ENCODE measurements at regions not wholly inside any gene's neighbourhood (a gene's known extent, or its start where the extent isn't known, plus 50 kb on each side); places are given as distances from the start of the nearest gene placed in this dataset.

- Histone ChIP-seq H3K4me3 (ENCODE audit: low read length) (no peak overlapping the region), H3K4me1 (ENCODE audit: control insufficient read depth, insufficient read depth, low read length) (no peaks in the 10 kb centered on the region), H3K9ac (ENCODE audit: low read depth, low read length) (no peak overlapping the region), H3K4me2 (ENCODE audit: low read length) (no peak overlapping the region), H3K36me3 (ENCODE audit: insufficient read depth, low read length) (no peaks in the 10 kb centered on the region), H3K27me3 (ENCODE audit: control insufficient read depth, insufficient read depth, low read length) (no peaks in the 10 kb centered on the region), H3K9me3 (replicated peaks; ENCODE audit: low read length) (no peaks in the 10 kb centered on the region)
Observed at GRCh38 chr3:25057379-25057778, 370.7 kb upstream of the RARB start.

GRCh38 chr3:25064681-25065080 lies 363.4 kb upstream of the RARB start:
- Histone ChIP-seq H3K9ac (ENCODE audit: low read depth, low read length) (no peak overlapping the region), H3K4me1 (ENCODE audit: control insufficient read depth, insufficient read depth, low read length) (no peaks in the 10 kb centered on the region), H3K4me2 (ENCODE audit: low read length) (no peak overlapping the region), H3K4me3 (ENCODE audit: low read length) (no peak overlapping the region), H3K9me3 (replicated peaks; ENCODE audit: low read length) (no peaks in the 10 kb centered on the region), H3K36me3 (ENCODE audit: insufficient read depth, low read length) (no peaks in the 10 kb centered on the region), H3K27me3 (ENCODE audit: control insufficient read depth, insufficient read depth, low read length) (no peaks in the 10 kb centered on the region)

- no peaks in the 10 kb centered on the region for H3K27me3 ChIP-seq (ENCODE audit: control insufficient read depth, insufficient read depth, low read length)
- H3K9me3 ChIP-seq (replicated peaks; ENCODE audit: low read length) = no peaks in the 10 kb centered on the region
- H3K36me3 ChIP-seq (ENCODE audit: insufficient read depth, low read length) = no peaks in the 10 kb centered on the region
- no peak overlapping the region for H3K4me3 ChIP-seq (ENCODE audit: low read length)
- no peak overlapping the region for H3K9ac ChIP-seq (ENCODE audit: low read depth, low read length)
- H3K4me2 ChIP-seq (ENCODE audit: low read length) = no peak overlapping the region
- H3K4me1 ChIP-seq (ENCODE audit: control insufficient read depth, insufficient read depth, low read length) = no peaks in the 10 kb centered on the region
Observed at GRCh38 chr3:25069970-25070369, 358.1 kb upstream of the RARB start.

- H3K36me3 ChIP-seq (ENCODE audit: insufficient read depth, low read length) = no peaks in the 10 kb centered on the region
- no peaks in the 10 kb centered on the region for H3K4me1 ChIP-seq (ENCODE audit: control insufficient read depth, insufficient read depth, low read length)
- H3K9ac ChIP-seq (ENCODE audit: low read depth, low read length) = no peak overlapping the region
- H3K4me2 ChIP-seq (ENCODE audit: low read length) = no peak overlapping the region
- no peaks in the 10 kb centered on the region for H3K27me3 ChIP-seq (ENCODE audit: control insufficient read depth, insufficient read depth, low read length)
- H3K4me3 ChIP-seq (ENCODE audit: low read length) = no peak overlapping the region
- H3K9me3 ChIP-seq (replicated peaks; ENCODE audit: low read length) = no peaks in the 10 kb centered on the region
Observed at GRCh38 chr3:25071846-25072245, 356.2 kb upstream of the RARB start.

- Histone ChIP-seq H3K36me3 (ENCODE audit: insufficient read depth, low read length) (no peaks in the 10 kb centered on the region), H3K9me3 (replicated peaks; ENCODE audit: low read length) (no peaks in the 10 kb centered on the region), H3K4me1 (ENCODE audit: control insufficient read depth, insufficient read depth, low read length) (no peaks in the 10 kb centered on the region), H3K4me3 (ENCODE audit: low read length) (no peak overlapping the region), H3K27me3 (ENCODE audit: control insufficient read depth, insufficient read depth, low read length) (no peaks in the 10 kb centered on the region), H3K4me2 (ENCODE audit: low read length) (no peak overlapping the region), H3K9ac (ENCODE audit: low read depth, low read length) (no peak overlapping the region)
Observed at GRCh38 chr3:25073423-25073822, 354.6 kb upstream of the RARB start.

GRCh38 chr3:25074149-25074548 lies 353.9 kb upstream of the RARB start:
- Histone ChIP-seq H3K27me3 (ENCODE audit: control insufficient read depth, insufficient read depth, low read length) (no peaks in the 10 kb centered on the region), H3K4me2 (ENCODE audit: low read length) (no peak overlapping the region), H3K9ac (ENCODE audit: low read depth, low read length) (no peak overlapping the region), H3K36me3 (ENCODE audit: insufficient read depth, low read length) (no peaks in the 10 kb centered on the region), H3K4me3 (ENCODE audit: low read length) (no peak overlapping the region), H3K9me3 (replicated peaks; ENCODE audit: low read length) (no peaks in the 10 kb centered on the region), H3K4me1 (ENCODE audit: control insufficient read depth, insufficient read depth, low read length) (no peaks in the 10 kb centered on the region)

- Histone ChIP-seq H3K4me1 (ENCODE audit: control insufficient read depth, insufficient read depth, low read length) (no peaks in the 10 kb centered on the region), H3K9ac (ENCODE audit: low read depth, low read length) (no peak overlapping the region), H3K27me3 (ENCODE audit: control insufficient read depth, insufficient read depth, low read length) (no peaks in the 10 kb centered on the region), H3K9me3 (replicated peaks; ENCODE audit: low read length) (no peaks in the 10 kb centered on the region), H3K4me2 (ENCODE audit: low read length) (no peak overlapping the region), H3K36me3 (ENCODE audit: insufficient read depth, low read length) (no peaks in the 10 kb centered on the region), H3K4me3 (ENCODE audit: low read length) (no peak overlapping the region)
Observed at GRCh38 chr3:25080461-25080860, 347.6 kb upstream of the RARB start.

GRCh38 chr3:25084016-25084415 lies 344.0 kb upstream of the RARB start:
- Histone ChIP-seq H3K4me2 (ENCODE audit: low read length) (no peak overlapping the region), H3K36me3 (ENCODE audit: insufficient read depth, low read length) (no peaks in the 10 kb centered on the region), H3K4me3 (ENCODE audit: low read length) (no peak overlapping the region), H3K27me3 (ENCODE audit: control insufficient read depth, insufficient read depth, low read length) (no peaks in the 10 kb centered on the region), H3K9me3 (replicated peaks; ENCODE audit: low read length) (no peaks in the 10 kb centered on the region), H3K9ac (ENCODE audit: low read depth, low read length) (no peak overlapping the region), H3K4me1 (ENCODE audit: control insufficient read depth, insufficient read depth, low read length) (no peaks in the 10 kb centered on the region)

- no peaks in the 10 kb centered on the region for H3K27me3 ChIP-seq (ENCODE audit: control insufficient read depth, insufficient read depth, low read length)
- no peak overlapping the region for H3K9ac ChIP-seq (ENCODE audit: low read depth, low read length)
- H3K9me3 ChIP-seq (replicated peaks; ENCODE audit: low read length) = no peaks in the 10 kb centered on the region
- no peaks in the 10 kb centered on the region for H3K4me1 ChIP-seq (ENCODE audit: control insufficient read depth, insufficient read depth, low read length)
- H3K4me2 ChIP-seq (ENCODE audit: low read length) = no peak overlapping the region
- no peak overlapping the region for H3K4me3 ChIP-seq (ENCODE audit: low read length)
- no peaks in the 10 kb centered on the region for H3K36me3 ChIP-seq (ENCODE audit: insufficient read depth, low read length)
Observed at GRCh38 chr3:25086721-25087120, 341.3 kb upstream of the RARB start.

- H3K36me3 ChIP-seq (ENCODE audit: insufficient read depth, low read length) = no peaks in the 10 kb centered on the region
- H3K27me3 ChIP-seq (ENCODE audit: control insufficient read depth, insufficient read depth, low read length) = no peaks in the 10 kb centered on the region
- H3K4me2 ChIP-seq (ENCODE audit: low read length) = no peak overlapping the region
- H3K9ac ChIP-seq (ENCODE audit: low read depth, low read length) = no peak overlapping the region
- H3K9me3 ChIP-seq (replicated peaks; ENCODE audit: low read length) = no peaks in the 10 kb centered on the region
- H3K4me1 ChIP-seq (ENCODE audit: control insufficient read depth, insufficient read depth, low read length) = no peaks in the 10 kb centered on the region
- no peak overlapping the region for H3K4me3 ChIP-seq (ENCODE audit: low read length)
Observed at GRCh38 chr3:25088284-25088683, 339.8 kb upstream of the RARB start.

GRCh38 chr3:25090698-25091453 lies 337.2 kb upstream of the RARB start:
- Histone ChIP-seq H3K9ac (ENCODE audit: low read depth, low read length) (no peak overlapping the region), H3K36me3 (ENCODE audit: insufficient read depth, low read length) (no peaks in the 10 kb centered on the region), H3K27me3 (ENCODE audit: control insufficient read depth, insufficient read depth, low read length) (no peaks in the 10 kb centered on the region), H3K4me3 (ENCODE audit: low read length) (no peak overlapping the region), H3K9me3 (replicated peaks; ENCODE audit: low read length) (no peaks in the 10 kb centered on the region), H3K4me2 (ENCODE audit: low read length) (no peak overlapping the region), H3K4me1 (ENCODE audit: control insufficient read depth, insufficient read depth, low read length) (no peaks in the 10 kb centered on the region)

- no peaks in the 10 kb centered on the region for H3K27me3 ChIP-seq (ENCODE audit: control insufficient read depth, insufficient read depth, low read length)
- H3K4me1 ChIP-seq (ENCODE audit: control insufficient read depth, insufficient read depth, low read length) = no peaks in the 10 kb centered on the region
- H3K9ac ChIP-seq (ENCODE audit: low read depth, low read length) = no peak overlapping the region
- H3K36me3 ChIP-seq (ENCODE audit: insufficient read depth, low read length) = no peaks in the 10 kb centered on the region
- no peaks in the 10 kb centered on the region for H3K9me3 ChIP-seq (replicated peaks; ENCODE audit: low read length)
- no peak overlapping the region for H3K4me3 ChIP-seq (ENCODE audit: low read length)
- no peak overlapping the region for H3K4me2 ChIP-seq (ENCODE audit: low read length)
Observed at GRCh38 chr3:25091934-25092333, 336.1 kb upstream of the RARB start.
